ENCODE measurements at regions not wholly inside any gene's neighbourhood (a gene's known extent, or its start where the extent isn't known, plus 50 kb on each side); places are given as distances from the start of the nearest gene placed in this dataset.

DNA sequence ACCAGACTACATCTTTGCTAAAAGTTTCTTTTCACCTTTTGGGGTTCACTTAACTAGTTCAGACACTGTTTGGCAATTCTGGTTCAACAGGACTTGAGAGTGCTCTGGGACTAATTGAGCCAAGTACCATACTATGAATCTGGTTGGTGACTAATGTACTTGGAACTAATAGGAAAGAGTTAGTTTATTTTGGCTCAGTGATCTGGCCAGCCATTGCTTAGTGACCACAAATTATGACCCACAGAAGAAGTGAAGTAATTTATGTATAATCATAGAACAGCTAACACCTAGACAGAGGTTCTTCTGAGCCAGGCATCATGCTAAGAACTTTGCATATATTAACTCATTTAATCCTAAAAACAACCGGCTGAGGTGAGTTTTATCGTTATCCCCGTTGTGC lies 126.5 kb upstream of the JCAD start:
- Histone ChIP-seq H3F3A (ENCODE audit: control insufficient read depth, insufficient read depth) (no peaks in the 10 kb centered on the region), H3K4me1 (ENCODE audit: control insufficient read depth, low read length) (no peaks in the 10 kb centered on the region)

DNA sequence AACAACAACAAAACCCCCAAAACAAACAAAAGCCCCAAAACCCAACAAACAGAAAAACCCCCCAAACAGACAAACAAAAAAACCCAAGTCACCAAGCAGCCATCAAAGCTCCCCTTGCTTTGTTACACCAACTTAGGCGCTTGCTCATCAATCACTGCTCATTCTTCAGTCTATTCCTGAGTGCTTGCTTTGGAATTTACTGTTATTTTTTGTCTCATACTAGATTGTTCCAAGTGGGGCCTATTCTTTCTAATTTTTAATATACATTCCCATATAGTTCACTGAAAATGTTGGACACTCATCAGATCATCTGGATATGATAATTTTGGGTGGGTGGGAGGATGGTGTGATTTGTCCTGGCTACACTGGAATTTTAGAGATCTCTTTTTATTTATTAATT lies 126.0 kb upstream of the JCAD start:
- Histone ChIP-seq H3K9me2 (replicated peaks; ENCODE audit: control insufficient read depth, low read length) (no peaks in the 10 kb centered on the region), H3K36me3 (ENCODE audit: control insufficient read depth, low read length) (no peaks in the 10 kb centered on the region), H3K4me2 (ENCODE audit: low read length) (no peak overlapping the region), H3K4me1 (ENCODE audit: control insufficient read depth, low read length) (no peaks in the 10 kb centered on the region), H3K27me3 (ENCODE audit: control insufficient read depth, low read length) (no peaks in the 10 kb centered on the region), H3K79me2 (ENCODE audit: control insufficient read depth, low read length) (no peaks in the 10 kb centered on the region), H4K20me1 (ENCODE audit: control insufficient read depth, insufficient read depth, low read depth, low read length) (no peaks in the 10 kb centered on the region), H3K4me3 (ENCODE audit: low read length) (no peak overlapping the region), H3K27ac (ENCODE audit: low read depth, low read length) (no peak overlapping the region), H3K9me3 (ENCODE audit: control insufficient read depth, insufficient read depth, low read length) (no peaks in the 10 kb centered on the region), H3F3A (ENCODE audit: control insufficient read depth, insufficient read depth) (no peaks in the 10 kb centered on the region)
- TF ChIP-seq, protein P1, sequence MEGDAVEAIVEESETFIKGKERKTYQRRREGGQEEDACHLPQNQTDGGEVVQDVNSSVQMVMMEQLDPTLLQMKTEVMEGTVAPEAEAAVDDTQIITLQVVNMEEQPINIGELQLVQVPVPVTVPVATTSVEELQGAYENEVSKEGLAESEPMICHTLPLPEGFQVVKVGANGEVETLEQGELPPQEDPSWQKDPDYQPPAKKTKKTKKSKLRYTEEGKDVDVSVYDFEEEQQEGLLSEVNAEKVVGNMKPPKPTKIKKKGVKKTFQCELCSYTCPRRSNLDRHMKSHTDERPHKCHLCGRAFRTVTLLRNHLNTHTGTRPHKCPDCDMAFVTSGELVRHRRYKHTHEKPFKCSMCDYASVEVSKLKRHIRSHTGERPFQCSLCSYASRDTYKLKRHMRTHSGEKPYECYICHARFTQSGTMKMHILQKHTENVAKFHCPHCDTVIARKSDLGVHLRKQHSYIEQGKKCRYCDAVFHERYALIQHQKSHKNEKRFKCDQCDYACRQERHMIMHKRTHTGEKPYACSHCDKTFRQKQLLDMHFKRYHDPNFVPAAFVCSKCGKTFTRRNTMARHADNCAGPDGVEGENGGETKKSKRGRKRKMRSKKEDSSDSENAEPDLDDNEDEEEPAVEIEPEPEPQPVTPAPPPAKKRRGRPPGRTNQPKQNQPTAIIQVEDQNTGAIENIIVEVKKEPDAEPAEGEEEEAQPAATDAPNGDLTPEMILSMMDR (IDR thresholded peaks at IDR 0.05; ENCODE audit: low read depth, low read length, poor library complexity, severe bottlenecking), result no peak
- TF ChIP-seq EZH2phosphoT487 (IDR thresholded peaks at IDR 0.05; ENCODE audit: borderline replicate concordance, low read length), result no peak

More for the DNA sequence above, 126.5 kb upstream of the JCAD start:
- Histone ChIP-seq H3K27me3 (ENCODE audit: control insufficient read depth, low read length) (no peaks in the 10 kb centered on the region), H3K27ac (ENCODE audit: low read depth, low read length) (no peak overlapping the region), H3K9me3 (ENCODE audit: control insufficient read depth, insufficient read depth, low read length) (no peaks in the 10 kb centered on the region), H3K79me2 (ENCODE audit: control insufficient read depth, low read length) (no peaks in the 10 kb centered on the region), H3K4me2 (ENCODE audit: low read length) (no peak overlapping the region), H3K36me3 (ENCODE audit: control insufficient read depth, low read length) (no peaks in the 10 kb centered on the region), H3K9me2 (replicated peaks; ENCODE audit: control insufficient read depth, low read length) (no peaks in the 10 kb centered on the region), H4K20me1 (ENCODE audit: control insufficient read depth, insufficient read depth, low read depth, low read length) (no peaks in the 10 kb centered on the region), H3K4me3 (ENCODE audit: low read length) (no peak overlapping the region)
- TF ChIP-seq, protein P1 (IDR thresholded peaks at IDR 0.05; ENCODE audit: low read depth, low read length, poor library complexity, severe bottlenecking), result no peak
- no peak for TF ChIP-seq EZH2phosphoT487 (IDR thresholded peaks at IDR 0.05; ENCODE audit: borderline replicate concordance, low read length)

DNA sequence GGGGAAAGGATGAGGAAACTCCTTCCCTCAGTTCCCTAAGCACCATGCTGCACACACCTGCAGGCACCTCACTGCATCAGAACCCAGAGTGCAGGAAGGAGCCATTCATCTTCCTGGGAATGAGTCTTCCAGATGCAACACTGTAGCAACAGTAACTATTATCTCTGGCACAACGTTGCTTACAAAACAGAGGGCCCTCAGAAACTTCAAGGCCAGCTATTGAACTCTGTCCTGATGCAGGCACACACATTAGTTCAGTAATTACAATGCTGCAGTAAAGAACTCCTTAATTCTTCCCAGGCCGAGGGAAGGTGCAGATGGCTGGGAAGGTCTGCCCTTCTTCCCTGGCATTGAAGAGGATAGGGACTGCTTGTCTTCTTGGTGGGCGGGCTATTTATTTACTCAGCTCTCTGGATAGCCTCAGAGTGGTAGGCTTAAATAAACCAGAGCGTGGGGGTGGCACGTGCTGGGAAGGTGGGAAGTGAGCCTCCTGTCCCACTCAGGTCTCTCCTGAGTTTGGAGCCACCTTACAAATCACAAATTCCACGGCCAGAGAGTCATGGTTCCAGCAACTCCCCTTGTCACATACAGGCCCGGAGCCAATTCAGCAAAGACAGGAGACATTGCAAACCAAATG lies 125.1 kb upstream of the JCAD start:
- Histone ChIP-seq H3K4me2 (ENCODE audit: low read length) (no peak overlapping the region), H3K36me3 (ENCODE audit: control insufficient read depth, low read length) (no peaks in the 10 kb centered on the region), H3K4me3 (ENCODE audit: low read length) (no peak overlapping the region), H3K27ac (ENCODE audit: low read depth, low read length) (no peak overlapping the region), H4K20me1 (ENCODE audit: control insufficient read depth, insufficient read depth, low read depth, low read length) (no peaks in the 10 kb centered on the region), H3F3A (ENCODE audit: control insufficient read depth, insufficient read depth) (no peaks in the 10 kb centered on the region), H3K79me2 (ENCODE audit: control insufficient read depth, low read length) (no peaks in the 10 kb centered on the region), H3K27me3 (ENCODE audit: control insufficient read depth, low read length) (no peaks in the 10 kb centered on the region), H3K4me1 (ENCODE audit: control insufficient read depth, low read length) (no peaks in the 10 kb centered on the region), H3K9me2 (replicated peaks; ENCODE audit: control insufficient read depth, low read length) (no peaks in the 10 kb centered on the region), H3K9me3 (ENCODE audit: control insufficient read depth, insufficient read depth, low read length) (no peaks in the 10 kb centered on the region)
- TF ChIP-seq, protein P1 (IDR thresholded peaks at IDR 0.05; ENCODE audit: low read depth, low read length, poor library complexity, severe bottlenecking), result no peak
- no peak for TF ChIP-seq EZH2phosphoT487 (IDR thresholded peaks at IDR 0.05; ENCODE audit: borderline replicate concordance, low read length)
